Chondrocyte (in vitro differentiated cells): ENCODE measurements at regions not wholly inside any gene's neighbourhood (a gene's known extent, or its start where the extent isn't known, plus 50 kb on each side); places are given as distances from the start of the nearest gene placed in this dataset.

Experiments used
- DNase-seq: peaks from one replicate; pipeline ENCODE4 v3.0.0; 2021; ENCODE audit warnings: mixed read lengths, low spot score
- H3K27ac Mint-ChIP-seq: one replicate; pipeline ENCODE4 v1.8.0; 2021; ENCODE audit warnings: mild to moderate bottlenecking, moderate library complexity, mixed read lengths; ENCODE audit not compliant: unreplicated experiment
- H3K27me3 Mint-ChIP-seq: 2 replicates; pipeline ENCODE4 v1.8.0; 2021; ENCODE audit warnings: low read depth, mixed read lengths
- H3K36me3 Mint-ChIP-seq: 2 replicates; pipeline ENCODE4 v1.8.0; 2021; ENCODE audit warnings: low read depth, mixed read lengths
- H3K4me1 Mint-ChIP-seq: 2 replicates; pipeline ENCODE4 v1.8.0; 2021; ENCODE audit warnings: low read depth, mild to moderate bottlenecking, mixed read lengths
- H3K4me3 Mint-ChIP-seq: one replicate; pipeline ENCODE4 v1.8.0; 2021; ENCODE audit warnings: mild to moderate bottlenecking, moderate library complexity, mixed read lengths; ENCODE audit not compliant: unreplicated experiment
- H3K9me3 Mint-ChIP-seq: 2 replicates; pipeline ENCODE4 v1.8.0; 2021; ENCODE audit warnings: low read depth, mixed read lengths
- CTCF ChIP-seq: fragments of 200-600 bp; sonication (generic); IDR thresholded peaks from 2 replicates; pipeline ENCODE4 v1.5.0; 2021; ENCODE audit warnings: antibody characterized with exemption, mild to moderate bottlenecking, moderate library complexity

GRCh38 chr7:47719675-47720074 lies 137.8 kb upstream of the TNS3 start:
- no peaks in the 10 kb centered on the region for H3K36me3 Mint-ChIP-seq
- peaks cover 13% of the 10 kb centered on the region for H3K4me1 Mint-ChIP-seq
- H3K4me3 Mint-ChIP-seq: no peak overlapping the region
- no peaks in the 10 kb centered on the region for H3K27me3 Mint-ChIP-seq
- TF ChIP-seq CTCF: no peak
- no peaks in the 10 kb centered on the region for H3K9me3 Mint-ChIP-seq
- DNase-seq: no peak
- H3K27ac Mint-ChIP-seq: no peak overlapping the region

GRCh38 chr7:47715631-47716068 lies 133.7 kb upstream of the TNS3 start:
- Mint-ChIP-seq H3K27ac (no peak overlapping the region), H3K36me3 (no peaks in the 10 kb centered on the region), H3K9me3 (no peaks in the 10 kb centered on the region), H3K27me3 (no peaks in the 10 kb centered on the region), H3K4me1 (peaks cover 7% of the 10 kb centered on the region), H3K4me3 (no peak overlapping the region)
- no peak for DNase-seq
- TF ChIP-seq CTCF: no peak

- Mint-ChIP-seq H3K4me3 (no peak overlapping the region), H3K9me3 (no peaks in the 10 kb centered on the region), H3K36me3 (no peaks in the 10 kb centered on the region), H3K27me3 (no peaks in the 10 kb centered on the region), H3K4me1 (peaks cover 9% of the 10 kb centered on the region), H3K27ac (no peak overlapping the region)
- DNase-seq: no peak
- no peak for TF ChIP-seq CTCF
Measured at GRCh38 chr7:47714669-47715607, 133.0 kb upstream of the TNS3 start.

- Mint-ChIP-seq H3K27ac (no peak overlapping the region), H3K9me3 (no peaks in the 10 kb centered on the region), H3K27me3 (no peaks in the 10 kb centered on the region), H3K36me3 (no peaks in the 10 kb centered on the region), H3K4me1 (peaks cover 13% of the 10 kb centered on the region), H3K4me3 (no peak overlapping the region)
- DNase-seq: no peak
- no peak for TF ChIP-seq CTCF
Measured at GRCh38 chr7:47713595-47713994, 131.7 kb upstream of the TNS3 start.

- no peak overlapping the region for H3K4me3 Mint-ChIP-seq
- no peak overlapping the region for H3K27ac Mint-ChIP-seq
- DNase-seq: no peak
- peaks cover 13% of the 10 kb centered on the region for H3K4me1 Mint-ChIP-seq
- H3K27me3 Mint-ChIP-seq: no peaks in the 10 kb centered on the region
- H3K9me3 Mint-ChIP-seq: no peaks in the 10 kb centered on the region
- no peak for TF ChIP-seq CTCF
- H3K36me3 Mint-ChIP-seq: no peaks in the 10 kb centered on the region
Measured at GRCh38 chr7:47712416-47712815, 130.5 kb upstream of the TNS3 start.
